ENCODE measurements at regions not wholly inside any gene's neighbourhood (a gene's known extent, or its start where the extent isn't known, plus 50 kb on each side); places are given as distances from the start of the nearest gene placed in this dataset.

GRCh38 chr1:177596485-177596884, 373.4 kb downstream of the SEC16B start:
- Histone ChIP-seq H3K4me1 (ENCODE audit: control insufficient read depth in 2 of 2, insufficient read depth in 1 of 2, low read depth in 1 of 2, low read length in 2 of 2) (peaks cover 0 to 4% of the 10 kb centered on the region in 2 donors), H3K23ac (ENCODE audit: low read depth, low read length, poor library complexity) (no peak overlapping the region), H3K79me1 (ENCODE audit: low read depth, low read length) (no peaks in the 10 kb centered on the region), H3K14ac (ENCODE audit: low read length) (no peak overlapping the region), H3K4ac (ENCODE audit: low read length) (no peak overlapping the region), H2BK5ac (ENCODE audit: low read length) (no peak overlapping the region), H2AK5ac (ENCODE audit: low read depth, low read length) (no peak overlapping the region), H4K8ac (ENCODE audit: low read depth, low read length) (no peak overlapping the region), H3K27ac (replicated peaks; ENCODE audit: low read length) (no peak overlapping the region), H2BK12ac (ENCODE audit: low read length) (no peak overlapping the region), H3K4me3 (ENCODE audit: low read length in 2 of 2) (no peak overlapping the region), H4K91ac (ENCODE audit: low read depth, low read length, poor library complexity) (no peak overlapping the region), H3K9ac (ENCODE audit: low read depth, low read length, poor library complexity) (no peak overlapping the region), H3K27me3 (ENCODE audit: control insufficient read depth in 3 of 3, insufficient read depth in 3 of 3, low read depth in 1 of 3, low read length in 3 of 3) (no peaks in the 10 kb centered on the region), H2BK15ac (ENCODE audit: low read length) (no peak overlapping the region), H2AFZ (ENCODE audit: low read length) (no peak overlapping the region), H3K18ac (ENCODE audit: low read length) (no peak overlapping the region), H3K36me3 (replicated peaks in 1 of 2; ENCODE audit: control insufficient read depth in 2 of 2, insufficient read depth in 2 of 2, low read length in 2 of 2) (no peaks in the 10 kb centered on the region), H2BK120ac (ENCODE audit: low read depth, low read length) (no peak overlapping the region), H3K4me2 (ENCODE audit: insufficient read depth, low read length, poor library complexity, severe bottlenecking) (no peak overlapping the region), H3K9me3 (replicated peaks in 1 of 2; ENCODE audit: control insufficient read depth in 2 of 2, insufficient read depth in 1 of 2, low read depth in 1 of 2, low read length in 2 of 2) (no peaks in the 10 kb centered on the region)
- DNase-seq (ENCODE audit: low spot score) = no peak
- no CpG with 5 or more reads among the region's 2 CpGs for WGBS, 2 donors (ENCODE audit: extremely low coverage in 2 of 2, insufficient read length in 2 of 2, insufficient replicate concordance in 1 of 2)

DNA sequence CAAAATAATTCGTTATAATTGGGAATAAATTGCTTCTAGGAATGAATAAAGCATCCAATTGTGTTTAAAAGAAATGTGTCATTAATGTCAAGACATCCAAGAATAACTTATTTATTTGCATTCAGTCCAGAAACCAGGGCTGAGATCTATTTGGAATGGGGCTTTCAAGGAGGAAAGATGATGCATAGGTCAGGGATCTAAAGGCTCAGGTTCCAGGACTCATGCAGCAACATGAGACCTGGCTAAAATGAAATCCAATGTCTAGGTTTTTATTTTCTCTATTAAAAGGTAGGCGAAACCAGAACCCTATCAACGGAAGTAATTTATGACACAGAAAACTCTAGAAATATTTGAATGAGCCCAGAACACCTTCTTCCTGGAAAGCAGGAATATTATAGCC, 376.8 kb downstream of the SEC16B start:
- H3K4me1 ChIP-seq (ENCODE audit: control insufficient read depth in 2 of 2, insufficient read depth in 1 of 2, low read depth in 1 of 2, low read length in 2 of 2) = peaks cover 0 to 4% of the 10 kb centered on the region in 2 donors
- H3K4ac ChIP-seq (ENCODE audit: low read length) = no peak overlapping the region
- H3K9me3 ChIP-seq (replicated peaks in 1 of 2; ENCODE audit: control insufficient read depth in 2 of 2, insufficient read depth in 1 of 2, low read depth in 1 of 2, low read length in 2 of 2) = no peaks in the 10 kb centered on the region
- H3K79me1 ChIP-seq (ENCODE audit: low read depth, low read length) = no peaks in the 10 kb centered on the region
- H3K4me3 ChIP-seq (ENCODE audit: low read length in 2 of 2) = no peak overlapping the region
- H3K4me2 ChIP-seq (ENCODE audit: insufficient read depth, low read length, poor library complexity, severe bottlenecking) = no peak overlapping the region
- H2BK120ac ChIP-seq (ENCODE audit: low read depth, low read length) = no peak overlapping the region
- no peak for DNase-seq (ENCODE audit: low spot score)
- no CpG with 5 or more reads among the region's 3 CpGs for WGBS, 2 donors (ENCODE audit: extremely low coverage in 2 of 2, insufficient read length in 2 of 2, insufficient replicate concordance in 1 of 2)
- H2BK15ac ChIP-seq (ENCODE audit: low read length) = no peak overlapping the region
- no peak overlapping the region for H4K8ac ChIP-seq (ENCODE audit: low read depth, low read length)
- H2BK12ac ChIP-seq (ENCODE audit: low read length) = no peak overlapping the region
- H4K91ac ChIP-seq (ENCODE audit: low read depth, low read length, poor library complexity) = no peak overlapping the region
- no peak overlapping the region for H3K9ac ChIP-seq (ENCODE audit: low read depth, low read length, poor library complexity)
- H3K36me3 ChIP-seq (replicated peaks in 1 of 2; ENCODE audit: control insufficient read depth in 2 of 2, insufficient read depth in 2 of 2, low read length in 2 of 2) = no peaks in the 10 kb centered on the region
- H2AFZ ChIP-seq (ENCODE audit: low read length) = no peak overlapping the region
- no peak overlapping the region for H2BK5ac ChIP-seq (ENCODE audit: low read length)
- no peak overlapping the region for H3K27ac ChIP-seq (replicated peaks; ENCODE audit: low read length)
- H3K14ac ChIP-seq (ENCODE audit: low read length) = no peak overlapping the region
- no peaks in the 10 kb centered on the region for H3K27me3 ChIP-seq (ENCODE audit: control insufficient read depth in 3 of 3, insufficient read depth in 3 of 3, low read depth in 1 of 3, low read length in 3 of 3)
- H3K18ac ChIP-seq (ENCODE audit: low read length) = no peak overlapping the region
- no peak overlapping the region for H3K23ac ChIP-seq (ENCODE audit: low read depth, low read length, poor library complexity)
- H2AK5ac ChIP-seq (ENCODE audit: low read depth, low read length) = no peak overlapping the region

- H3K4me1 ChIP-seq (ENCODE audit: control insufficient read depth in 2 of 2, insufficient read depth in 1 of 2, low read depth in 1 of 2, low read length in 2 of 2) = peaks cover 0 to 4% of the 10 kb centered on the region in 2 donors
- no peak overlapping the region for H2BK12ac ChIP-seq (ENCODE audit: low read length)
- H3K14ac ChIP-seq (ENCODE audit: low read length) = no peak overlapping the region
- WGBS, 2 donors (ENCODE audit: extremely low coverage in 2 of 2, insufficient read length in 2 of 2, insufficient replicate concordance in 1 of 2) = no CpG with 5 or more reads among the region's 4 CpGs
- no peak overlapping the region for H3K9ac ChIP-seq (ENCODE audit: low read depth, low read length, poor library complexity)
- no peaks in the 10 kb centered on the region for H3K36me3 ChIP-seq (replicated peaks in 1 of 2; ENCODE audit: control insufficient read depth in 2 of 2, insufficient read depth in 2 of 2, low read length in 2 of 2)
- H2AFZ ChIP-seq (ENCODE audit: low read length) = no peak overlapping the region
- no peaks in the 10 kb centered on the region for H3K27me3 ChIP-seq (ENCODE audit: control insufficient read depth in 3 of 3, insufficient read depth in 3 of 3, low read depth in 1 of 3, low read length in 3 of 3)
- H3K79me1 ChIP-seq (ENCODE audit: low read depth, low read length) = no peaks in the 10 kb centered on the region
- H3K9me3 ChIP-seq (replicated peaks in 1 of 2; ENCODE audit: control insufficient read depth in 2 of 2, insufficient read depth in 1 of 2, low read depth in 1 of 2, low read length in 2 of 2) = no peaks in the 10 kb centered on the region
- H2BK15ac ChIP-seq (ENCODE audit: low read length) = no peak overlapping the region
- H3K23ac ChIP-seq (ENCODE audit: low read depth, low read length, poor library complexity) = no peak overlapping the region
- H2BK120ac ChIP-seq (ENCODE audit: low read depth, low read length) = no peak overlapping the region
- H3K4ac ChIP-seq (ENCODE audit: low read length) = no peak overlapping the region
- no peak overlapping the region for H3K4me3 ChIP-seq (ENCODE audit: low read length in 2 of 2)
- H3K27ac ChIP-seq (replicated peaks; ENCODE audit: low read length) = no peak overlapping the region
- no peak overlapping the region for H4K8ac ChIP-seq (ENCODE audit: low read depth, low read length)
- no peak overlapping the region for H3K18ac ChIP-seq (ENCODE audit: low read length)
- H3K4me2 ChIP-seq (ENCODE audit: insufficient read depth, low read length, poor library complexity, severe bottlenecking) = no peak overlapping the region
- H2AK5ac ChIP-seq (ENCODE audit: low read depth, low read length) = no peak overlapping the region
- no peak for DNase-seq (ENCODE audit: low spot score)
- no peak overlapping the region for H2BK5ac ChIP-seq (ENCODE audit: low read length)
- H4K91ac ChIP-seq (ENCODE audit: low read depth, low read length, poor library complexity) = no peak overlapping the region
These were observed 377.2 kb downstream of the SEC16B start for GRCh38 chr1:177592624-177593023.

DNA sequence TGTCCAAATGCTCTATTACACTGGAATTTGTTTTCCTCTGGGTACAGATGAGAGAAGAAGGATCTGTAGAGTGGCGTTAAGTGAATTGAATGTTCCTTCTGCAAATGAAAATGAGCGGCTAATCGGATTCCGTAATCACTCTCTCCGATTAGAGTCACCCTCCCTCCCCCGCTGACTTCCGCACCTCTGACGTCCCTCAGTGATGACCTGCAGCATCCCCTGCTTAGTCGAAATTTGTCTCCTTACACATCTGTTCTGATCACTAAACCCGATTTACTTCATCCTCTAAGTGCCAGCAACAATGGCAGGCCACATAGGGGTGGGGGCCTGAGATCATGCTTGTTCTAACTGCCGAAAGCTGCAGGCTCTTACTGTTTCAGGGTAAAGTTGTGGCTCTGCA, 378.7 kb downstream of the SEC16B start:
- H3K23ac ChIP-seq (ENCODE audit: low read depth, low read length, poor library complexity) = no peak overlapping the region
- no peak overlapping the region for H4K8ac ChIP-seq (ENCODE audit: low read depth, low read length)
- no peak overlapping the region for H2AFZ ChIP-seq (ENCODE audit: low read length)
- H3K4me3 ChIP-seq (ENCODE audit: low read length in 2 of 2) = no peak overlapping the region
- H2BK15ac ChIP-seq (ENCODE audit: low read length) = no peak overlapping the region
- whole genome bisulfite sequencing, 2 donors (ENCODE audit: extremely low coverage in 2 of 2, insufficient read length in 2 of 2, insufficient replicate concordance in 1 of 2) = no CpG with 5 or more reads among the region's 11 CpGs
- no peak overlapping the region for H4K91ac ChIP-seq (ENCODE audit: low read depth, low read length, poor library complexity)
- no peaks in the 10 kb centered on the region for H3K9me3 ChIP-seq (replicated peaks in 1 of 2; ENCODE audit: control insufficient read depth in 2 of 2, insufficient read depth in 1 of 2, low read depth in 1 of 2, low read length in 2 of 2)
- no peak for DNase-seq (ENCODE audit: low spot score)
- H3K4ac ChIP-seq (ENCODE audit: low read length) = no peak overlapping the region
- no peaks in the 10 kb centered on the region for H3K27me3 ChIP-seq (ENCODE audit: control insufficient read depth in 3 of 3, insufficient read depth in 3 of 3, low read depth in 1 of 3, low read length in 3 of 3)
- no peak overlapping the region for H3K4me2 ChIP-seq (ENCODE audit: insufficient read depth, low read length, poor library complexity, severe bottlenecking)
- H2BK12ac ChIP-seq (ENCODE audit: low read length) = no peak overlapping the region
- H3K9ac ChIP-seq (ENCODE audit: low read depth, low read length, poor library complexity) = no peak overlapping the region
- peak overlapping the region; percentile 49 for H2BK120ac ChIP-seq (ENCODE audit: low read depth, low read length)
- H2BK5ac ChIP-seq (ENCODE audit: low read length) = no peak overlapping the region
- H3K27ac ChIP-seq (replicated peaks; ENCODE audit: low read length) = no peak overlapping the region
- H3K36me3 ChIP-seq (replicated peaks in 1 of 2; ENCODE audit: control insufficient read depth in 2 of 2, insufficient read depth in 2 of 2, low read length in 2 of 2) = no peaks in the 10 kb centered on the region
- peaks cover 0 to 4% of the 10 kb centered on the region in 2 donors for H3K4me1 ChIP-seq (ENCODE audit: control insufficient read depth in 2 of 2, insufficient read depth in 1 of 2, low read depth in 1 of 2, low read length in 2 of 2)
- no peaks in the 10 kb centered on the region for H3K79me1 ChIP-seq (ENCODE audit: low read depth, low read length)
- H3K18ac ChIP-seq (ENCODE audit: low read length) = no peak overlapping the region
- no peak overlapping the region for H2AK5ac ChIP-seq (ENCODE audit: low read depth, low read length)
- H3K14ac ChIP-seq (ENCODE audit: low read length) = no peak overlapping the region

All from neuronal stem cell (in vitro differentiated cells).